SK-N-MC (cell line): ENCODE measurements at regions not wholly inside any gene's neighbourhood (a gene's known extent, or its start where the extent isn't known, plus 50 kb on each side); places are given as distances from the start of the nearest gene placed in this dataset.

Experiments used
- EZH2 ChIP-seq: fragments of 200-600 bp; sonication (generic); IDR thresholded peaks from one replicate; pipeline ENCODE4 v1.6.1; 2017; ENCODE audit warnings: antibody characterized with exemption
- POLR2AphosphoS5 ChIP-seq: IDR thresholded peaks from 2 replicates; pipeline ENCODE4 v1.6.1; 2012; ENCODE audit warnings: mild to moderate bottlenecking, low read depth, low read length, borderline replicate concordance

DNA sequence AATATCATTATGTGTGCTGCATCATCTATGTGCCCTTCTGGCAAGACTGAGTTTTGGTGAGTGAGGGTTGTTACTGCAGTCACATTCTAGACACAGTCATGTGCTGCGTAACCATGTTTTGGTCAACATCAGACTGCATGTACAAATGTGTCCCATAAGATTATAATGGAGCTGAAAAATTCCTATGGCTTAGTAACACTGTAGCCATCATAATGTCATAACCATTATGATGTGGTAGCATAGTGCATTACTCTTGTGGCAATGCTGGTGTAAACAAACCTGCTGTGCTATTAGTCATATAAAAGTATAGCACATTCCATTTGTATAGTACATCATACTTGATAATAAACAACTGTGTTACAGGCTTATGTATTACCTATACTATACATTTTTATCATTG, 198.1 kb upstream of the NUDT6 start:
- no peak for TF ChIP-seq EZH2
- no peak for TF ChIP-seq POLR2AphosphoS5
